Right lobe of liver (tissue), 4 donors: ENCODE measurements at regions not wholly inside any gene's neighbourhood (a gene's known extent, or its start where the extent isn't known, plus 50 kb on each side); places are given as distances from the start of the nearest gene placed in this dataset.

Experiments
- POLR2A ChIP-seq: fragments of 450-650 bp; IDR thresholded peaks from one replicate; pipeline ENCODE4 v1.6.1; 2017; ENCODE audit warnings: antibody characterized with exemption, mild to moderate bottlenecking
- TF ChIP-seq, protein P1 (sequence below), 4 donors: fragments of 200-600 bp in 3 of 4; fragments of 450-650 bp in 1 of 4; IDR thresholded peaks; one replicate each; pipeline versions ENCODE4 v1.5.1 to v1.8.0; 2016 to 2022; ENCODE audit warnings: antibody characterized with exemption in 4 of 4, mild to moderate bottlenecking in 2 of 4
- donor health status: DM: no; HTN: no; CAD: no.
- donor health status: DM: no; HTN: no; CAD: no.
- donor health status: DM: no; HTN: yes; CAD: no.

DNA sequence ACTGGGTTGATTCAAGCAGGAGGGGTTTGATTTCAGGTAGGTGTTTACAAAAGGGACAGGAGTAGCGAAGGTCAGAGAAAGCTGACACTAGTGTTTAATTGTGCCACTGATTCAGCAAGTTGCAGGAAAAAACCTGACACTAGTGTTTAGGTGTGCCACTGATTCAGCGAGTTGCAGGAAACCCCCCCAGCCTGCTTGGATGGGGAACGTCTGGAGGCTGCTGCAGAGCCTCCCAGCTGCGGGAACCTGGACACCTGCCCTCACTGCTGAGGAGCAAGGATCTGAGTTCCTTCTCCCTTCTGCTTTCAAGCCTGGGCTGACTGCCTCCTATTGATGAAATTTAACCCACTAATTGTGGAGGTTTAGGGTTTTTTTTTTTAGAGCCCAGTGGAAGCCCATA lies 84.2 kb downstream of the AVPR1A start:
- TF ChIP-seq, protein P1, sequence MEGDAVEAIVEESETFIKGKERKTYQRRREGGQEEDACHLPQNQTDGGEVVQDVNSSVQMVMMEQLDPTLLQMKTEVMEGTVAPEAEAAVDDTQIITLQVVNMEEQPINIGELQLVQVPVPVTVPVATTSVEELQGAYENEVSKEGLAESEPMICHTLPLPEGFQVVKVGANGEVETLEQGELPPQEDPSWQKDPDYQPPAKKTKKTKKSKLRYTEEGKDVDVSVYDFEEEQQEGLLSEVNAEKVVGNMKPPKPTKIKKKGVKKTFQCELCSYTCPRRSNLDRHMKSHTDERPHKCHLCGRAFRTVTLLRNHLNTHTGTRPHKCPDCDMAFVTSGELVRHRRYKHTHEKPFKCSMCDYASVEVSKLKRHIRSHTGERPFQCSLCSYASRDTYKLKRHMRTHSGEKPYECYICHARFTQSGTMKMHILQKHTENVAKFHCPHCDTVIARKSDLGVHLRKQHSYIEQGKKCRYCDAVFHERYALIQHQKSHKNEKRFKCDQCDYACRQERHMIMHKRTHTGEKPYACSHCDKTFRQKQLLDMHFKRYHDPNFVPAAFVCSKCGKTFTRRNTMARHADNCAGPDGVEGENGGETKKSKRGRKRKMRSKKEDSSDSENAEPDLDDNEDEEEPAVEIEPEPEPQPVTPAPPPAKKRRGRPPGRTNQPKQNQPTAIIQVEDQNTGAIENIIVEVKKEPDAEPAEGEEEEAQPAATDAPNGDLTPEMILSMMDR (IDR thresholded peaks at IDR 0.05), result no peak
- no peak for TF ChIP-seq POLR2A
